Cardiac septum (tissue), 1 donor: ENCODE measurements at regions not wholly inside any gene's neighbourhood (a gene's known extent, or its start where the extent isn't known, plus 50 kb on each side); places are given as distances from the start of the nearest gene placed in this dataset.
"Not testable (repeated sequence)": the region's sequence is repeated elsewhere in the genome, so short reads cannot be mapped to it uniquely, and the experiment has no call there.

ENCODE experiments used
- DNase-seq: peaks from one replicate; pipeline ENCODE4 v3.0.0-alpha.2; 2020; ENCODE audit warnings: low spot score
- intact Hi-C: fragments of 100-400 bp; cut with DNase I; formaldehyde crosslinking; loops from one replicate; pipeline ENCODE4 v1.14.0; 2022
- donor health status: DM: no; HTN: no; CAD: no.

DNA sequence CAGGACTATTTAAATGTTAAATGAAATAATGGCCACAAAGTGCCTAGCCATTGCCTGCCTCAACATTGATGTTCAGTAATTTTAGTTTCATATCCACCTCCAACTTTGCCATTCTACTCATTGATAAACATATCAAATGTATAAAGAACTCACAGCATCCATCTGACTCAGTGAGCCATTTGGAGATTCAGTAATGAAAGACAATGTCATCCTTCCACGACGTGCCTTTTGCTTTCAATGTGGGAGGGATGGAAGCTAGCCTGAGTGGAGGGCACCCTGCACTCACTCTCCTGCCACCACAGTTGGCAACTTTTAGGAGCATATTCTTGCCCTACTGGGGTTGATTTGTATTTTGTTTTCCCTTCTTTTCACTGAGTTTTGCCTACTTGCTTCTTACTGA is 151.5 kb downstream of the GLUL start:
- no peak for DNase-seq
- intact Hi-C loops, result no loop called here

DNA sequence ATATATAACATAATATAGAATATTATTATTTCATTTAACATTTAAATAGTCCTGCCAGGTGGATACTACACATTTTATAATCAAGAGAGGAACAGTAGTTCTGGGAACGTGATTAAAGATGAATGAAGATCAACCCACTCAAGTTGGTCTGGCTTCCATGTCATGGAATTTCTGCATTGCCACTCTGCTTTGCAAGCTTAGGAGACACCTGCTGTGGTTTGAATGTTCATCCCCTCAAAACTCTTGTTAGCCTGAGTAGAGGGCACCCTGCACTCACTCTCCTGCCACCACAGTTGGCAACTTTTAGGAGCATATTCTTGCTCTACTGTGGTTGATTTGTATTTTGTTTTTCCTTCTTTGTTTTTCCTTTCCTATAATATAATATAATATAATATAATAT is 153.2 kb downstream of the GLUL start:
- no peak for DNase-seq
- intact Hi-C loops, result loop anchor here (5.0 kb wide), 1 partner anchor 54 kb away; no protein-coding TSS in a partner anchor

DNA sequence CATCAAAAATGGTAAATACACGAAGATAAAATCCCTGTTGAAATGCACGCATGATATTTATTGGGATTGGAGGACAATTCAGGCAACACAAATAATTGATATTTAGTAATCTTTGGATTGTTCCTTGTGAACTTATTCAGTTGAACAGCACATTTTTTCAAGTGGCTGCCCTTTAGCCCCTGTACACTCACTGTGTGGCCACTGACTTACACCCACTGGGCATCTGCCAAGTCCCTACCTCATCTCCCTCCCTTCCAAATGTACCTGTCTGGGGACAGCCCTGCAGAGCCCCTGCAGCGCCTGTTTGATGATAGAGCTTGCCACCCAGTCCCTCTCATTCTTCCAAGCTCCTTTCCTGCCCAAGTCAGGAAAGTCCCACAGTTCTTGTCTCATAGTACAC is 154.3 kb downstream of the GLUL start:
- intact Hi-C loops, result loop anchor here (5.0 kb wide), 1 partner anchor 55 kb away; no protein-coding TSS in a partner anchor
- no peak for DNase-seq

DNA sequence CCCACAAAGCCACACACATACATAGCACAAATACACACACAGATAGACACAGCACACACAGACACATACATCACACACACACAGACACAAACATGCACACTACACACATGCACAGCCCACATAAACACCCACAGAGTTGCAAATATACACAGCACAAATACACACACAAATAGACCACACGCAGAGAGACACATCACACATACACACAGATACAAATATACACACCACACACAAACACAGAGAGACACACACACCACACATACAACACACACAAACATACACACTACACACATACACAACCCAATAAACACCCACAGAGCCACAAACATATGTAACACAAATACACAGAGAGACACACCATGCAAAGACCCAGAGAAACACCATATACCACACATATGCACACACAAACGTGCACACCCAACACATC is 154.9 kb downstream of the GLUL start:
- no peak for DNase-seq
- intact Hi-C loops, result loop anchor here (5.0 kb wide), 1 partner anchor 56 kb away; no protein-coding TSS in a partner anchor

DNA sequence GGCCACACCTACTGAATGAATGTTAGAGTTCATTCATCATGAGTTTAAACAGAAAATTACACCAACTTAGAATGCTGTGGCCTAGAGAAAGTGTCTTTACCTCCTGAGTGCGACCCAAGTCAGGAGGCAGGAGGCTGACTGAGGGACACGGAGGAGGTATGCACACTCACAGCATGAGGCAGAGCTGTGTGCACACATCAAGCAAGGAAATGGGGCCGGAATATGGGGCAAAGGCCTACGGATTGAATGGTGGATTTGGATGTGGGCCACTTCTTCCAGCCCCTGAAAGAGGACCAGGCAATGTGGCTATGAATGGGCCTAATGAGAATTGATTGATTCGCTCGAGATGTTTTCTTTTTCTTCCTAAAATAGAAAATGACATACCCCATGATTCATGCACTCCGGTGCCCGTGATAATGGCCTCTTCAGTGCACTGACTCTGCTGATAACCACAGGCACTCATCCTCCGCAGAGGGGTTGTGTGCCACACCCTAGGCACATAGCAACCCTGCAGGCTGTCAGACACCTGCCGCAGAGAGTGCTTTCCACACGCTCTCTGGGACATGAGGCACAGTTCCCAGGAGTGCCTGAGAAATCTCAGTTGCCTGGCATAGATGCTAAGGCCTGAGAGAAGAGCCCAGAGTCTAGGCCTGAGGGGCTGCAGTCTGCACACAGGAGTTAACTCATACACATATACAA is 155.5 kb downstream of the GLUL start:
- intact Hi-C loops, result loop anchor here (5.0 kb wide), 1 partner anchor 56 kb away; no protein-coding TSS in a partner anchor
- DNase-seq, result peak; percentile 79

DNA sequence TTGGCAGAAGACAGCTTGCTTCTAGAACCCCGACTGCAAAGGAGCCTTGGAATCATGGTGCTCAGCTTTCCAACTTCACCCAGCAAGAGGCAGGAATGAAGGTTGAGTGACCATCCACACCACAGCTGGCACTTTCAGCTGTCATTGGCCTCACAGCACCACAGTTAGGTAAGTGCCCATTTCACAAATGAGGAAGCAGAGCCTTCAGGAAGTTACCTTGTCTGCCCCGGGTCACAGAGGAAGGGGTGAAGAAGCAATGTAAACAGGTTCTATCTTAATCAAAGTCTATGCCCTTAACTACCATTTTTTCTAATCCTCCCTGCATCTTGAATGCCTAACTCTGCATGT is 156.0 kb downstream of the GLUL start:
- intact Hi-C loops, result loop anchor here (5.0 kb wide), 1 partner anchor 57 kb away; no protein-coding TSS in a partner anchor
- no peak for DNase-seq

DNA sequence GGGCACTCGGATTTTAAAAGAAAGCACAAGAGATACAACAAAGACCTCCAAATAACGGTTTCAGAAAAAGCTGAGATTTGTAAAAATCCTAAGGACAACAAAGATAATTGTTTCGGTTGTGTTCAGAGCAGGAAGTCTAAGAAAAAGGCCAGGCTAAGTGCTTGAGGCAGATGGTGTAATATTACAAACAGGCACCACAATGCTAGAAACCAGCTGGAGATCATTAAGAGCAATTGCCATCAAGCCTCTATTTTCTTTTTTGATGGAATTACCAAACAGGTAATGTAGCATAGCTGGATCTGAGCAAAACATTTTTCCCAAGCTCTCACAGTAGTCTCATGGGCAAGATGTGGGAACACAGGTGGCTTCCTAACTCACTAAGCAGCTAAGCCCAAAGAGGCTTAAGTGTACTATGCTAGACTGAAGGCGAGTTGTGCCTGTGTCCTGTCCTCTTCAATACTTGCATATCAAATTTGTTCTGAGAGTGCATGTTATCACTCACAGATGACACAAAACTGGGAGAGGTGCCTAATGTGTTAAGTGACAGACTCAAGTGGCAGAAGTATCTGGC is 161.6 kb downstream of the GLUL start:
- no peak for DNase-seq
- intact Hi-C loops, result loop anchor here (5.0 kb wide), 1 partner anchor 117 kb away; no protein-coding TSS in a partner anchor

DNA sequence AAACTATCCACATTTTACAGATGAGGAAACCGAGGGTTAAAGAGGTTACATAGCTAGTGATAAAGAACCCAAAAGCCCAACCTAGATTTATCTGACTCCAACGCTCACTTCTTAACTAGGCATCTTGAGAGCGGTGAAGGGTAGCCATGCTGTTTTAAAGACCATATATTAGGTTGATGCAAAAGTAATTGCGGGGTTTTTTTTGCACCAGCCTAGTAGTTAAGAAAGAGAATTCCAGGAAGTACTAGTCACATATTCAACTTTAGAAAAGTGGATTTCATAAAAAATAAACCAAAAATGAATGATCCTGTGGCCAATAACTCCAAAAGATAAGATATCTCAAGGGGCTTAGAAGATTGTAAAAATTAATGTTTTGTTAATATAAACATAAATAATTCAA is 162.1 kb downstream of the GLUL start:
- no peak for DNase-seq
- intact Hi-C loops, result no loop called here

DNA sequence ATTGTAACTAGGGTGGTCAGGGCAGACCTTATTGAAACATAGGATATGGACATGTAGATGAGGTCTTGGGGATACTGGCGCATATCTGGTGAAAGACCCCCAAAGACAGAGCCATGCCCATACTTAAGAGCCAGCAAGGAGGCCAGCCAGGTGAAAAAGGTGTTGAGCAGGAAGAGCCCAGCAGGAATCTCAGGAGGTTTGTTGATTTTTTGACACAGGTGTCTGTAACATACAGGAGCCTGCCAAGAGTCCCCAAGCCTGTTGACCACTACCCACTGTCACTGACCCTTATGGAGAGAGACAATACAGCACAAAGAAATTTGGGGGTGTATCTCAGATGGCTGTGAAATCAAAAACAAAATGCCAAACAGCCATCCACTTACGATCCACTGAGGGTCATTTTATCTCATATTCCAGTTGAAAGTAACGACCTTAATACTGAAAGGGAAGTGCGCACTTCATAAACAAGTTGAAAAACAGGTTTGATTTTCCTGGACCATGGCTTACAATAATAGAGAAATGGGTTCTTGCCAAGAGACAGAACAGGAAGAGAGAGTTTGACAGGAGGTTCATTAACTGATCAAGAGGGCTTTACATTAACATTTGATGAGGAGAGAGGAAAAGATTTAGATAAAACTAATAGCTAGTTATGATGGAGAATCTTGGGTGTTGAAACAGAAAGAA is 163.6 kb downstream of the GLUL start:
- intact Hi-C loops, result no loop called here
- DNase-seq, result no peak

DNA sequence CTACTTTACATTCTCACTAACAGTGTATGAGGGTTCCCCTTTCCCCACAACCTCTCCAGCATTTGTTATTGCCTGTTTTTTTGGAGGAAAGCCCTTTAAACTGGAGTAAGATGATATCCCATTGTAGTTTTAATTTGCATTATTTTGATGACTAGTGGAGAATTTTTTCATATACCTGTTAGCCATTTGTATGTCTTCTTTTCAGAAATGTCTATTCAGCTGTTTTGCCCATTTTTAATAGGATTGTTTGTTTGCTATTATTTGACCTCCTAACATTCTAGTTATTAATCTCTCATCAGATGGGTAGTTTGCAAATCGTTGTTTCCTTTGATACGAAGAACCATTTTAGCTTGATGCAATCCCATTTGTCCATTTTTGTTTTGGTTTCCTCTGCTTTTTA is 165.0 kb downstream of the GLUL start:
- DNase-seq, result no peak
- intact Hi-C loops, result no loop called here

DNA sequence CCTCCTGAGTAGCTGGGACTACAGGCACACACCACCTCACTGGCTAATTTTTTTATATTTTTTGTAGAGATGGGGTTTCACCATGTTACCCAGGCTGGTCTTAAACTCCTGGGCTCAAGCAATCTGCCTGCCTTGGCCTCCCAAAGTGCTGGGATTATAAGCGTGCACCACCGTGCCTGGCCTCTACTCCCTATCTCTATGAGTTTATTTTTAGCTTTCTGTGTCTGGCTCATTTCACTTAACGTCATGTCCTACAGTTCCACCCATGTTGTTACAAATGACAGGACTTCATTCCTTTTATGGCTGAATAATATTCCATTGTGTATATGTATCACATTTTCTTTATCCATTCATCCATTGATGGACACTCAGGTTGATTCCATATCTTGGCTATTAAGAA is 164.2 kb upstream of the ZNF648 start:
- intact Hi-C loops, DNase-seq: not testable (repeated sequence)

DNA sequence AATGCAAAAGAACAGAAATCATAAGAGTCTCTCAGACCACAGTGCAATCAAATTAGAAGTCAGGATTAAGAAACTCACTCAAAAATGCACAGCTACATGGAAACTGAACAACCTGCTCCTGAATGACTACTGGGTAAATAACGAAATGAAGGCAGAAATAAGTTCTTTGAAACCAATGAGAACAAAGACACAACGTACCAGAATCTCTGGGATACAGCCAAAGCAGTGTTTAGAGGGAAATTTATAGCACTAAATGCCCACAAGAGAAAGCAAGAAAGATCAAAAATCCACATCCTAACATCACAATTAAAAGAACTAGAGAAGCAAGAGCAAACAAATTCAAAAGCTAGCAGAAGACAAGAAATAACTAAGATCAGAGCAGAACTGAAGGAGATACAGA is 160.5 kb upstream of the ZNF648 start:
- DNase-seq, intact Hi-C loops: not testable (repeated sequence)

DNA sequence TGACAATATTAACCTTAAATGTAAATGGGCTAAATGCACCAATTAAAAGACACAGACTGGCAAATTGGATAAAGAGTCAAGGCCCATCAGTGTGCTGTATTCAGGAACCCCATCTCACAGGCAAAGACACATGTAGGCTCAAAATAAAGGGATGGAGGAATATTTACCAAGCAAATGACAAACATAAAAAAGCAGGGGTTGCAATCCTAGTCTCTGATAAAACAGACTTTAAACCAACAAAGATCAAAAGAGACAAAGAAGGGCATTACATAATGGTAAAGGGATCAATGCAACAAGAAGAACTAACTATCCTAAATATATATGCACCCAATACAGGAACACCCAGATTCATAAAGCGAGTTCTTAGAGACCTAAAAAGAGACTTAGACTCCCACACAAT is 159.9 kb upstream of the ZNF648 start:
- intact Hi-C loops, DNase-seq: not testable (repeated sequence)

DNA sequence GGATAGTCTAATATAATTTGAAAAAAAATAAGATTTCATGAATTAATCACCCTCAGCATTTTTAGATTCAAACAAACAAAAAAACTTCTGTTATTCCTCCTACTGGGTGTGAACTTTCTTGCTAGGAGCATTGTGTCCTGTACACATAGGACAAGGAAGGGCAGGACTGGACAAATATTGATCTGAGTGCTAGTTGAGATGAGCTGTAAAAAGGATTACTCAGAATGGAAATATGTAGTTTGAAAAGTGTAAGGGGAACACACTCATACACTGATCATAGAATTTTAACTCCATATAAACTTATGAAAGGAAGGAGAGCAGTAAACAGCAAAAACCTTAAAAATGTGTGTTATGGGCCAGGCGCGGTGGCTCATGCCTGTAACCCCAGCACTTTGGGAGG is 156.5 kb upstream of the ZNF648 start:
- DNase-seq, result no peak
- intact Hi-C loops, result no loop called here

DNA sequence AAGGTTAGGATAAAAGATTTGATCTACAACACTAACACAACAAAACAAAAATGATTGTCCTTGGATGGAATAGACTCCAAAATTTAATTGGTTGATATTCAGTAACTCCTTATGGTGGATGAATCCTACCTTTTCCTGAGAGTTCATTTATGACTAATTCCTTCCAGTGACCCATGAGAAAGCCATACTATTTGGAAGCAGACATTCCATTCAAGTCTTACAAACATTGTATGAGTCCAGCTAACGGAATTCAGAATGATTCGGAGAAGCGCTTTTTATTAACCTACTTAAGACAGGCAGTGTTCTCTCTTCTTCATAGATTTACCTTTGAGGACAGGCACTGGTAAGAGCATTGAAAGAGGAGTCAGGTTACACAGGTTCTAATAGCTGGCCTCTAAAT is 155.6 kb upstream of the ZNF648 start:
- no peak for DNase-seq
- intact Hi-C loops, result no loop called here

DNA sequence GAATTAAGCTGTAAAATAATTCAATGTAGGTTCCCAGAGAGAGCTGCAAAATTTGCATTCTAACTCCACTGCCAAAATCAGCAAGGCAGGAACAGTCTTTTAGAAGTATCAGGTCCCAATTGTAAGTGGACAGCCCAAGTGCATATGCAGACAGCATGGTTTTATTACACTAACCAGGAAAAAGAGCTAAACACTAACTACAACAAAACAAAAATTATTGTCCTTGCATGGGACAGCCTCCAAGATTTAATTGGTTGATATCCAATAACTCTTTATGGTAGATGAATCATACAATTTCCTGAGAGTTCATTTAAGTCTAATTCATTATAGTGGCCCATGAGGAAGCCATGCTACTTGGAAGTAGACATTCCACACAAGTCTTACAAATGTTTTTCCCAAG is 154.3 kb upstream of the ZNF648 start:
- intact Hi-C loops, result no loop called here
- DNase-seq, result no peak

DNA sequence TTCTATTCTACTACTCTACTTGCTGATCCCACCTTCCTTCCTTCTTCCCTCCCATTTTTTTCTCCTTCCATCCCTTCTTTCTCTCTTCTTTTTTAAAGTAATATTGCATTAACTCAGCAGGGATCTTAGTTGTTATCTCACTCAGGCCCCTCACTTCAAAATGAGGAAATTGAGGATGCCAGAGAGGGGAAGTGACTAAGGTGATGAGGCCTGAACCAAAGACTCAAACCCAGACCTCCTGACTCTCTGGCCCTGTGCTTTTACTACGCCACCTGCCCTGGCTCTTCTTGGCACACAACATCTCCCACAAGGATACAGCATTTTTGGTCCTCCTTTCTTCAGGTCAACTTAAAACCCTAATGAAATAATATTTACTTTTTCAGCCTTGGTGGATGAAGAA is 151.7 kb upstream of the ZNF648 start:
- DNase-seq, result no peak
- intact Hi-C loops, result no loop called here

DNA sequence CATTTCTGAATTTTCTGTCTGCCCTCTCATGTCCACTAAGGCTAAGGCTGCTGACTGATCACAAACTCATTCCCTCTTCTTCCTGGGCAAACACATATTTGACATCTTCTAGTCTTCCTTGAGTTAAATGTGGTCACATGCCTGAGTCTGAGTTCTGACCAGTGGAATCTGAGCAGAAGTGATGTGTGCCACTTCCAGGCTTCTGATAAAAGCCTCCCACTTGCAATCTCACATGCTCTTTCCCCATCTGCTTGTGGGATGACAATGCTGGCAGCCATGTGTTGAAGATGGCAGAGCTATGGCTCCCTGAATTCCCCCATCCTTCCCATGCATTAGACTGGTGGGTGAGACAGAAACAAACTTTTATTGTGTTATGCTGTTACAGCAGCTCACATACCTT is 149.9 kb upstream of the ZNF648 start:
- intact Hi-C loops, result no loop called here
- DNase-seq, result no peak

DNA sequence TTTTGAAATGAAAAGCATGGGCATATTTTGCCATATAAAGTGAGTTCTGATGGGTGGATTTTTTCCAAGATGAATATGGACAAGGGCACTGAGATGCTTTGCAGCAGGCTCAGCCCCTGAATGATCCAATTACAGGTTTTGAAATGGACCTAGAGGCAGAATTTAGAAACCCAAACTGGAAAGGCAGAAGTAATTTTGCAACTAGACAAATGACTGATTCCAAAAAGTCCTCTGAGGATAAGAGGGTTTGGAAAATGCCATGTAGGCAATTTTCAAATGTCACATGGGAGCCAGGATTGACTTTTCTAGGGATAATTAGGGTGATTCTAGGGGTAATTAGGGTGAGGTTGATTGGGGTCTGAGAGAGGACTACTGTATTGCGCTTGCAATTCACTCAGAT is 148.9 kb upstream of the ZNF648 start:
- intact Hi-C loops, result no loop called here
- no peak for DNase-seq

DNA sequence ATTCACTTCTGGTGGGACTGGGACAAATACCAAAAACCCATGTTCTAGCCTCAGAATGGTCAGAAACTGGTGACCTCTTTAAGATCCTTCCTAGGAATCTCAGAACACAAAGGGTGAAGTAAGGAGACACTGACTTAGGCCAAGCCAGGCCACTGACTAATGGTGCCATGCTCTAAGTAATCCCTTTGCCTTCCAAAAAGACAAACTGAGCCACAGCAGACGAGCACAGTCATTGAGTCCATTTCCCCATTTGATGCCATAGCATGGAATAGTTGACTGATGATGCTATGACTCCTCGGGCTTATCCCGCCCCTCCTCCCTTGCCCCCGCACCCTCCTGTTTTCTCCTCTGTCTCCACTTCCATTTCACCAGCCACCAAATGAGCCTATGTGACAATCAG is 145.8 kb upstream of the ZNF648 start:
- intact Hi-C loops, result no loop called here
- no peak for DNase-seq
